Fibroblast of skin of right biceps (primary cell): ENCODE measurements at regions not wholly inside any gene's neighbourhood (a gene's known extent, or its start where the extent isn't known, plus 50 kb on each side); places are given as distances from the start of the nearest gene placed in this dataset.

Experiments
- DNase-seq: peaks from one replicate; pipeline ENCODE4 v3.0.0-alpha.2; 2013

DNA sequence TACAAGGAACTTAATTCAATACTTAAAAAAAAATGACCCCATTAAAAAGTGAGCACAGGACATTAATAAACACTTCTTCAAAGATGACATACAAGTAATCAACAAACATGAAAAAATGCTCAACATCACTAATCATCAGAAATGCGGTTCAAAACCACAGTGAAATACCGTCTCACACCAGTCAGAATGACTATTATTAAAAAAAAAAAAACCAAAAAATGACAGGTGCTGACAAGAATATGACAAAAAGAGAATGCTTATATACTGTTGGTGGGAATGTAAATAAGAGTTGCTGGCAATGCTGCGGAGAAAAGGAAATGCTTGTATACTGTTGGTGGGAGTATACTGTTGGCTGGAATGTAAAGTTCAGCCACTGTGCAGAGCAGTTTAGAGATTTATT lies 358.3 kb upstream of the CBLB start:
- DNase-seq: peak; percentile 24

DNA sequence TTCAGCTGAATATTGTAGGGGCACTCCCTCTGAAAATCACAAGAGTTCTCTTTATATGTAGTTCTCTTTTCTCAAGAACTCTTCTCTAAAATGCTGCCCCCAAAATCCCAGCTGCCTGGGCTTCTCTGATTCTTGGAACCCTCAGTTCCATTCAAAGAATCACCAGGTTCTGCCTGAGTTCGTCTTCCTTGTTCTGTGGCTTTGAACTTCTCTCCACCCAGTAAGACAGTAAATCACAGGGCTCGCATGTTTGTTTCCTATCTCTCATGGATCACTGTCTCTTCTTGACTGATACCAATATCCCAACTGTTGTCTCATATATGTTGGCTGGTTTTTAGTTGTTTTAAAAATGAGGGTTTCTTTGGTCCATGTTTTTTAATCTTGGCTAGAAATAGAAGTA lies 359.5 kb upstream of the CBLB start:
- DNase-seq: no peak

- DNase-seq: no peak
Observed at GRCh38 chr3:106229495-106230278, 360.9 kb upstream of the CBLB start.

DNA sequence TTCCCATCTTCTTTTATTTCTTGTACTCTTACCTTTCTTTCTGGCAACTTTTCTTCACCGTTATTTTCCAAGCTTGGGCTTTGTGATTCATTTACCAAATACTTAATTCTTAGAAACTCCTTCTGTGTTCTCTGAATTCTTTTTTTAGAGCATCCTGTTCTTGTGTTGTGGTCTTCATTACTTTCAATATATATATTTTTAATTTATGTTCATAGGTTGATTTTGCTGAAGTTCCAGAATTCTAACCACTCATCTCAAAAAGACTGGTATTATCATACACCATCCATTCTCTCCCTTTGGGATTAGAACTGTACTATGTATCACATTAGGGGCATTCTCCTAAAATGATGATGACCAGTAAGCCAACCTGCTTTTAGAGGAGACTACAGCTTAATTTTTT lies 362.3 kb upstream of the CBLB start:
- DNase-seq: no peak

GRCh38 chr3:106232956-106233355 lies 364.1 kb upstream of the CBLB start:
- peak; percentile 76 for DNase-seq

DNA sequence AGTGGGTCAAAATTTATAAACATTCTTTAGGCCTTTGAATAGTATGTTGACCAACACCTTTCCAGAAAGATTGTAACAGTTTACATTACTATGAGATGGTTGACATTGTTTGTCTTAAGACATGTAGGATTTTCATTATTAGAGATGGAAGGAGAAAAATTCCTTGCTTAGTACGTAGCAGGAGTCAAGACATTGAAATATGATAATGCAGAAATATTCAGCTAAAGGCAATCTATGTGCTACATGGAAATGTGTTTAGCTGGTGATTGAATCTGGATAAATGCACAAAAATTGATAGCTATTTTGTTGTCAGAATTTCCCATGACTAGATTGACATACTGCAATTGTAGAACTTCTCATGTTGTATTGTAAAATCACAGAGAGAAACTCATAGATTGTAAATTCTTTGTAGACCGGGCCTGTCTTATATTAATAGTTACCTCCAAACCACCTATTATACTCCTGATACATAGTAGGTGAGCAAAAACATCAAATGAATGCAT lies 370.4 kb upstream of the CBLB start:
- no peak for DNase-seq

GRCh38 chr3:106241593-106241992 lies 372.8 kb upstream of the CBLB start:
- DNase-seq: no peak

DNA sequence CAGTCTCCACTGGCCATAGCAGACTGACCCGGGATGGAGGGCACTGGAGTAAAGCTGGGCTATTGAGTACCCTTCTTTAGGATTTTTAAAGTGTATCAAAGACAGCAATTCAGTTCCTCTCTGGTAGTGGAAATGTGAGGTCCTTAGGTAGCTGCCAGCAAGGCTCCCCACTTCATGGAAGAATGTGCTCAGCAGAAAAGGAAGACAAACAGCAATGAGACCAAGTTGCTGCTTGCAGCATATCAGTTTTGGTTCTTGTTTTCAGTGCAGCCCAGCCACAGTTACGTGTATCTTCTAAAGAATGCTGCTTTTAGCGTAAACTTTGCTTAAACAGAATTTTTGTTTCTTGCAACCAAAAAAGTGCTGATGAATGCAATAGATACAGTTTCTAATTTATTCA lies 374.0 kb upstream of the CBLB start:
- no peak for DNase-seq

DNA sequence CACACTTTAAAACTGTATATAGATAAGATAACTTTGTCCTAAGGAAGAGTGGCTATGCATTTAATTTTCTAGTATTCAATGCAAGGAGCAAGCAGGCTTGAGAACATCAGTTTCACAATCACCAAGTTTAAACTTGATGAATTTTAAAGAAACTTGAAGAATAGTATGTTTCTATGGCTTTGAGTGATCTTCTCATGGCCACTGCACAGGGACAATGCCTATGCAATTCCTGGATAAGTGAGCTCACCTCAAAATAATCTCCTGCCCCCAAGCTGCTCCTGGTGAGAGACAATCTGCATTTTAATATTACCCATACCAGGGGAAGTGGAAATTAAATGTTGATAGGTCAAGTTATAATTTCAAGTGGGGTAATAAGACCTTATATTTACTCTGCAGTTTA lies 376.6 kb upstream of the CBLB start:
- no peak for DNase-seq

DNA sequence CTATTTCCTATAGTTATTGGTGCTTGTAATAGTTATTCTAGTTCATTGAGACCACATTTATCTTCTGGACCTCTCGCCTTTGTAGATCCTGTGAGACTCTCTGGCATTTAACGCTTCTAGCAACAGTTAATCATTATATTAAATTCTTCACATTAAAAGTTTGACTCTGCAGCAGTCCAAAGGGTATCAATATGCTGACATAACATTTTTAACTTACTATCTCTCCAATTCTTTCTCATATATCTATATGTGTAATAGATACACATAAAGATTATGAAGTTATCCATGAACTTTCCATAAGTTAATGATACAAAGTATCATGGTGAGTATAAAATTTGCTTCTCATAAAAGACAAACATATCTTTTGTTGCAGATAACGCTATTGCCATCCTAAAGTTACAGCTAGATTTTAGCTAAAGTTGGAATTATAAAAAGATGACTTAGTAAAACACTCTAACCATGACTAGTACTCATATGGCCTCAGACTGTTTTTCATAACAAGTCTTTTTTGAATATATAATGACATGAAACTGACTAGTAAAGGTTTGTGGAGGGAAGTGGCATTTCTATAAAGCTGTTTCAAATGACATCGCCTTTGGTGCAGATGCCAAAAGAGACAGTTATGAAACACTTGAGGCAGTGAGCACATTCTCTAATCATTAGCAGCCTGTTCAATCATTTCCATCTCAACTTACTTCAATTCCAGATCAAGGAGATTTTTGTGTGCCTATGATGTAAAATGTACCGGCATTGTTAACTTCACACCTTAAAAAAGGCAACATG lies 379.3 kb upstream of the CBLB start:
- peak; percentile 41 for DNase-seq

GRCh38 chr3:106249159-106249558 lies 380.3 kb upstream of the CBLB start:
- DNase-seq: peak; percentile 83

- no peak for DNase-seq
Observed at GRCh38 chr3:106249981-106250380, 381.2 kb upstream of the CBLB start.

GRCh38 chr3:106251160-106251892 lies 382.5 kb upstream of the CBLB start:
- no peak for DNase-seq

DNA sequence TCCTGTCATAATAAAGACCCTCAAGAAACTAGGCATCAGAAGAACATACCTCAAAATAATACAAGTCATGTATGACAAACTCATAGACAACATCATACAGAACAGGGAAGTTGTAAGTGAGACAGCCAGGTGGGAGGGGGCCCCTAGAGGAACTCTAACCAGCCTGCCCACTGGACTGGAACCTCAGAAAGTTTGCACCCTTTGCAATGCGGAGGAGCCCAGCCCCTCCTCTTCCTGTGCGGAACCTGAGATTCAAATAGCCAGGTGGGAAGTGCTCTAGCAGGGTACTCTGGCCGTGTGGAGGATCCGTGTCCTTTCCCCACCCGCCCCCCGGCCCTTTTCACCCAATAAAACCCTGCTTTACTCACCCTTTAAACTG lies 387.0 kb upstream of the CBLB start:
- DNase-seq: no peak

GRCh38 chr3:106256249-106256957 lies 387.6 kb upstream of the CBLB start:
- DNase-seq: no peak

- DNase-seq: no peak
Observed at GRCh38 chr3:106257172-106257571, 388.4 kb upstream of the CBLB start.

- peak; percentile 18 for DNase-seq
Observed at GRCh38 chr3:106261396-106261795, 392.6 kb upstream of the CBLB start.

GRCh38 chr3:106261915-106262683 lies 393.3 kb upstream of the CBLB start:
- peak; percentile 92 for DNase-seq

- peak; percentile 59 for DNase-seq
Observed at GRCh38 chr3:106263011-106263410, 394.2 kb upstream of the CBLB start.

- DNase-seq: no peak
Observed at GRCh38 chr3:106263546-106263945, 394.7 kb upstream of the CBLB start.

DNA sequence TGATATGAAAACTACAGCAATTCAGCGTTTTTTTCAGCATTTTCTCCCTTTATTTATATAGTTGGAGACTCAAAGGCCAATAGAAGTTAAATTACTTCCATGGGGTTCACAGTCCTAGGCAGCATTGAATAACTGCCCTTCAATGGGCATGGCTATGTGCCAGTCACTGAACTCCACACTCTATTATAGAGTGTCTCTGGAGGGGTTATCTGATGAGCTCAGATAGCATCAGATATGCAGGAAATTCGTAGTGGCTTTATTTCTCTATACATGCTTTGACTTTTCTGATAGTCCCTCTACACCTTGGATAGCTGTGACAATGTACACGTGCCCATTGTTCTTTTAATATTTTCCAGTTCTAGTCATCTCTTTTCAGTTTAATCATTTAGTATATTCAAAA lies 396.9 kb upstream of the CBLB start:
- no peak for DNase-seq

GRCh38 chr3:106268696-106269095 lies 399.9 kb upstream of the CBLB start:
- DNase-seq: no peak
